ENCODE measurements at regions not wholly inside any gene's neighbourhood (a gene's known extent, or its start where the extent isn't known, plus 50 kb on each side); places are given as distances from the start of the nearest gene placed in this dataset.

DNA sequence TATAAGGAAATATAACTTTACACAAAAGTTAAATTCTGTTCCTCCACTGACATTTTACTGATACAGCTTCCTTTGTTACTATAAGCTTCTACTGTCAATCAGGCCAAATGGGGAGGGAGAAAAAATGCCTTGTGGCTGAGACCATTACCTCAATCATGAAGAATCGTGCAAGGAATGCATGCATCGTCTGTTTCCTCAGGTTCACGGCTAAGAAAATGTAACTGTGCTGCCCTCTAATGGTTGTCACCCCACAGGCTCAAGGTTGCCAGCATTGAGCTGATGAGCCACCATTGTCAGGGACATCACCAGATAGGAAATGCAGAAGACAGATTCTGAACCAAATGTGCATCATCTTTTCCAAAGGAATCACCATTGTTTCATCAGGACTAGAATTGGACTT lies 426.9 kb downstream of the CDH2 start:
- Histone ChIP-seq H3K9me3 (ENCODE audit: control insufficient read depth, low read depth, low read length) (no peaks in the 10 kb centered on the region), H3K27ac (ENCODE audit: low read length) (no peak overlapping the region), H3K4me3 (ENCODE audit: low read length) (no peak overlapping the region), H3K9ac (ENCODE audit: low read length) (no peak overlapping the region), H3K27me3 (ENCODE audit: control insufficient read depth, insufficient read depth, low read length) (no peaks in the 10 kb centered on the region), H3K36me3 (ENCODE audit: control insufficient read depth, low read depth, low read length) (no peaks in the 10 kb centered on the region), H3K4me1 (ENCODE audit: control insufficient read depth, low read depth, low read length) (peaks cover 9% of the 10 kb centered on the region)

DNA sequence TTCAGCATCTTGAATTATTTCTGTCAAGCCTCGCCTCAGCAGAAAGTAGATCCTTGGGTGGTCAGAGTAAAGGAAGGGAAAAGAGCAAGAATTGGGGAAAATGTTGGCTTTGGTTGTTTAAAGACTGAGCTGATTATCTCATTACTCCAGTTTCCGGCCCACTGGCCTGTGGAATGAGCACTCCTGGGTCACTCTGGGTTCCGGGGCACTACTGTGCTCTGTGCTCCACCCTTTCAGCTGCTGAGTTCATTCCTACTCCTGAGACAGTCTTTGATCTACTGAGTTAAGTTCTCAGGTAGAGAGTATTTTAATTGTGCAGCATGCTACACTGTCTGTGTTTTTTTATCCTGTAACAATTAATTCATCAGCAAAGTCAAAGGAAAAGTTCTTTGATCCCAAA lies 427.7 kb downstream of the CDH2 start:
- H3K36me3 ChIP-seq (ENCODE audit: control insufficient read depth, low read depth, low read length), result no peaks in the 10 kb centered on the region
- H3K27ac ChIP-seq (ENCODE audit: low read length), result no peak overlapping the region
- no peaks in the 10 kb centered on the region for H3K27me3 ChIP-seq (ENCODE audit: control insufficient read depth, insufficient read depth, low read length)

DNA sequence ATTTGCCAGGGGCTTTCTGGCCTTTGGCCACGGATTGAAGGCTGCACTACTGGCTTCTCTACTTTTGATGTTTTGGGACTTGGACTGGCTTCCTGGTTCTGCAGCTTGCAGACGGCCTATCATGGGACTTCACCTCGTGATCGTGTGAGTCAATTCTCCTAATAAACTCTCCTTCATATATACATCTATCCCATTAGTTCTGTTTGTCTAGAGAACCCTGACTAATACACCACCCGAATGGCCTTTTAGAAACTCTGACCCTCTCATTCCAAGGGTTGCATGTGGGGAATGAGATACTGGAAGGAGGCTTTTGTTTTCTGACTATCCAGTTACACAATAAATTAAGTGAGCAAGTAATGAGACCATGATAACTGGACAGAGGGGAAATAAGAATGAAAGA lies 430.7 kb downstream of the CDH2 start:
- H3K36me3 ChIP-seq (ENCODE audit: control insufficient read depth, low read depth, low read length), result no peaks in the 10 kb centered on the region
- H3K27ac ChIP-seq (ENCODE audit: low read length), result no peak overlapping the region
- no peak overlapping the region for H3K9ac ChIP-seq (ENCODE audit: low read length)
- H3K27me3 ChIP-seq (ENCODE audit: control insufficient read depth, insufficient read depth, low read length), result no peaks in the 10 kb centered on the region
- H3K9me3 ChIP-seq (ENCODE audit: control insufficient read depth, low read depth, low read length), result no peaks in the 10 kb centered on the region
- H3K4me1 ChIP-seq (ENCODE audit: control insufficient read depth, low read depth, low read length), result peaks cover 9% of the 10 kb centered on the region
- H3K4me3 ChIP-seq (ENCODE audit: low read length), result no peak overlapping the region

More for the DNA sequence above, 427.7 kb downstream of the CDH2 start:
- no peaks in the 10 kb centered on the region for H3K9me3 ChIP-seq (ENCODE audit: control insufficient read depth, low read depth, low read length)
- H3K4me3 ChIP-seq (ENCODE audit: low read length), result no peak overlapping the region
- no peak overlapping the region for H3K9ac ChIP-seq (ENCODE audit: low read length)
- peaks cover 9% of the 10 kb centered on the region for H3K4me1 ChIP-seq (ENCODE audit: control insufficient read depth, low read depth, low read length)

DNA sequence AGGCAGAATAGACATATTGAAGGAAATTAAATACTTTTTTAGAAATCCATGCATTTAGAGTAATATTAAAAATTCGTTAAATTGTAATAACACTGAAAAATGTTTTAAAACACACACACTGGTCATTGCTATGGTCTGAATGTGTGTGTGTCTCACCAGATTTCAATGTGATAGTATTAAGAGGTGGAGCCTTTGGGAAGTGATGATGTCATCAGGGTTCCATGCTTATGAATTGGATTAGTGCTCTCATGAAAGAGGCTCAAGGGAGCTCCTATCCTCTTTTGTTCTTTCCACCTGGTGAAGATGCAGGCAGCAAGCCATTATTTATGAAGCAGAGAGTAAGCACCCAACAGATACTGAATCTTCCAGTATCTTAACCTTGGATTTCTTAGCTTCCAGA lies 441.8 kb downstream of the CDH2 start:
- Histone ChIP-seq H3K27me3 (ENCODE audit: control insufficient read depth, insufficient read depth, low read length) (no peaks in the 10 kb centered on the region), H3K9me3 (ENCODE audit: control insufficient read depth, low read depth, low read length) (no peaks in the 10 kb centered on the region), H3K4me3 (ENCODE audit: low read length) (no peak overlapping the region)

DNA sequence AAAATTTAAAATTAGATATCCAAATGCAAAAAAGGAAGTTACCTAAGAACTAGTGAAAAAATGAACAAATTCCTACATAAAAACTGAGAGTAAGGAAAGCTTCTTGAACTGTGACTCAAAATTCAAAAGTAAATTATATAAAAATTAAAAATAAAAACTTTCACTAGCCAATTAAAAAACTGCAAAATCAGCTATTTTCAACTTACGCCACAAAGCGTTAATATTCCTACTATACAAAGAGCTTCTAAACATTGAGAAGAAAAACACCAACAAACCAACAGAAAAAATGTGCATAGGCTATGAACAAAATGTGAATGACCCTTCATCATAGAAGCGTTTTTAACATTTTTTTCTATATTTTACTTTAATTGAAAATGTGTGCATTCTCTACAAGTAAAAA lies 445.7 kb downstream of the CDH2 start:
- Histone ChIP-seq H3K9ac (ENCODE audit: low read length) (no peak overlapping the region), H3K4me1 (ENCODE audit: control insufficient read depth, low read depth, low read length) (no peaks in the 10 kb centered on the region), H3K27ac (ENCODE audit: low read length) (no peak overlapping the region), H3K9me3 (ENCODE audit: control insufficient read depth, low read depth, low read length) (no peaks in the 10 kb centered on the region), H3K36me3 (ENCODE audit: control insufficient read depth, low read depth, low read length) (no peaks in the 10 kb centered on the region), H3K4me3 (ENCODE audit: low read length) (no peak overlapping the region), H3K27me3 (ENCODE audit: control insufficient read depth, insufficient read depth, low read length) (no peaks in the 10 kb centered on the region)

More for the DNA sequence above, 441.8 kb downstream of the CDH2 start:
- H3K27ac ChIP-seq (ENCODE audit: low read length), result no peak overlapping the region
- H3K9ac ChIP-seq (ENCODE audit: low read length), result no peak overlapping the region
- H3K4me1 ChIP-seq (ENCODE audit: control insufficient read depth, low read depth, low read length), result no peaks in the 10 kb centered on the region
- H3K36me3 ChIP-seq (ENCODE audit: control insufficient read depth, low read depth, low read length), result no peaks in the 10 kb centered on the region

DNA sequence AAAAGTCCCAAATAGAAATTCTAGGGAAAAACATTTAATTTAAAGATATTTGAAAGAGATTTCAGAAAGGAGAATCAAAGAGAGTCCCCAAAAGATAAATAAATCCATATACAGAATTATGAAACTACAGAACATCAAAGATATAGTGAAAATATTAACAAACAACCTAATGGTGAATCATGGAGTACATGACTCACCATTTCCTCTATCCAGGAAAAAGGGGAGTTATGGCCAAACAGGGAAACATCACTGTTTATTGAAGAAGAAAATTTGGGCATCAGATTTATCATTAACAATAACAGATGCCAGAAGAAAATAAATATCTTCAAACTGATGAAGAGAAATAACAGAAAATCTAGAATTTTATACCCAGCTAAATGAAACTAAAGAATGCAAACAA lies 448.3 kb downstream of the CDH2 start:
- Histone ChIP-seq H3K4me3 (ENCODE audit: low read length) (no peak overlapping the region), H3K9ac (ENCODE audit: low read length) (no peak overlapping the region), H3K27ac (ENCODE audit: low read length) (no peak overlapping the region), H3K9me3 (ENCODE audit: control insufficient read depth, low read depth, low read length) (no peaks in the 10 kb centered on the region), H3K4me1 (ENCODE audit: control insufficient read depth, low read depth, low read length) (peaks cover 7% of the 10 kb centered on the region), H3K36me3 (ENCODE audit: control insufficient read depth, low read depth, low read length) (no peaks in the 10 kb centered on the region), H3K27me3 (ENCODE audit: control insufficient read depth, insufficient read depth, low read length) (no peaks in the 10 kb centered on the region)

DNA sequence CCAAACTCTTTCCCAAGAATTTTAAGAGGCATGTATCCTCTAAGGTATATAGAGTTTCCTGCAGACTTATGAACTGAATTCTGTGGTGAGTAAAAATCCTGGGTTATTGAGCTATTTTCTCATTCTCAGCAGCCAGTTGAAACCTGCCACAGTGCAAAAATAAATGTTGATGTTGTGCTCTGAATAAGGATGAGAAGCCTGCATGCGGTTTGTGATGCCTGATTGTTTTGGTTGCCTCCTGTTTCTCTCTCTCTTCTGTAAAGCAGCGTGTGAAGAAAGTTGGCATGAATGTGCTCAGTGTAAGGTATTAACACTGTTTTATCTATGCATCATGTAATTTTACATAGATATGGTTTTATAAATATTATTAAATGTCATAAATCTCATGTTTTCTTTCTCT lies 452.6 kb downstream of the CDH2 start:
- Histone ChIP-seq H3K27me3 (ENCODE audit: control insufficient read depth, insufficient read depth, low read length) (no peaks in the 10 kb centered on the region), H3K36me3 (ENCODE audit: control insufficient read depth, low read depth, low read length) (no peaks in the 10 kb centered on the region), H3K4me3 (ENCODE audit: low read length) (no peak overlapping the region), H3K27ac (ENCODE audit: low read length) (no peak overlapping the region), H3K9me3 (ENCODE audit: control insufficient read depth, low read depth, low read length) (no peaks in the 10 kb centered on the region), H3K4me1 (ENCODE audit: control insufficient read depth, low read depth, low read length) (peaks cover 17% of the 10 kb centered on the region), H3K9ac (ENCODE audit: low read length) (no peak overlapping the region)

DNA sequence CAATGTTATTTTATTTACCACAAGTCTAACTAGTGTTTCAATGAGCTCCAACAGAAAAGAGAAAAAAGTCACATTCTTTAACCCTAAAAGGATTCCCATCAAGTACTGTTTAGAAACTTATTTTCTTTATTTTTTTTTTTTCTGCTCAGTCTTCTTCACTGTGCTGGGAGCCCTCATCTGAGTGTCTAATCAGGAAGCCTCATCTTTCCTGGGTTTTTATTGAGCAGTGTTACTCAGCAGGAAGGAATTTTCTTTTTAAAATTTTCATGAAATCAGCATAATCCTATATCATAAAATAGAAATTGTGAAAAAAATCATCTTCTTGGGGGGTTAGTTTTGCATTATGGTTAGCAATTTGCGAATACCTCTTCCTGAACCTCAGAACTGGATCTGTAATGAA lies 453.8 kb downstream of the CDH2 start:
- Histone ChIP-seq H3K27me3 (ENCODE audit: control insufficient read depth, insufficient read depth, low read length) (no peaks in the 10 kb centered on the region), H3K36me3 (ENCODE audit: control insufficient read depth, low read depth, low read length) (no peaks in the 10 kb centered on the region), H3K27ac (ENCODE audit: low read length) (no peak overlapping the region)

DNA sequence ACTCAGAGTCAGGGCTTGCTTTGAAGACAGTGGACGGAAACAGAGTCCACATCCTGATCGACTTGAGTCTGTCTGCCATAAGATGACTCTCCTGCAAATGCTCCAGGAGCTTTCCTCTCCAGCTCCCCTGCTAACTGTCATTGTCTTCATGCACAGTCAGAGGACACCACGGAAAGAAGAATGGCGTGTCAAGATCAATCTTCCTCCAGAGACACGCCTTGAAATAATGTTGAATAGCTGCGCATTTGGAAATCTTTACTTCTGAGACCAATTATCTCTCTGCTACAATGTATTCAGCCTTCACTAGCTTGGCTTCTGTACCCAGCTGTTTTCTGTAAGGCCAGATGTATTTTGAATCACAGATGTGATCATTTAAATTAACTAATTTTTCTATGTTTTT lies 457.2 kb downstream of the CDH2 start:
- Histone ChIP-seq H3K27ac (ENCODE audit: low read length) (no peak overlapping the region), H3K36me3 (ENCODE audit: control insufficient read depth, low read depth, low read length) (no peaks in the 10 kb centered on the region), H3K4me3 (ENCODE audit: low read length) (no peak overlapping the region), H3K27me3 (ENCODE audit: control insufficient read depth, insufficient read depth, low read length) (no peaks in the 10 kb centered on the region), H3K9me3 (ENCODE audit: control insufficient read depth, low read depth, low read length) (no peaks in the 10 kb centered on the region), H3K4me1 (ENCODE audit: control insufficient read depth, low read depth, low read length) (peaks cover 46% of the 10 kb centered on the region), H3K9ac (ENCODE audit: low read length) (no peak overlapping the region)

More for the DNA sequence above, 453.8 kb downstream of the CDH2 start:
- no peaks in the 10 kb centered on the region for H3K9me3 ChIP-seq (ENCODE audit: control insufficient read depth, low read depth, low read length)
- H3K9ac ChIP-seq (ENCODE audit: low read length), result no peak overlapping the region
- H3K4me1 ChIP-seq (ENCODE audit: control insufficient read depth, low read depth, low read length), result peaks cover 29% of the 10 kb centered on the region
- H3K4me3 ChIP-seq (ENCODE audit: low read length), result no peak overlapping the region

DNA sequence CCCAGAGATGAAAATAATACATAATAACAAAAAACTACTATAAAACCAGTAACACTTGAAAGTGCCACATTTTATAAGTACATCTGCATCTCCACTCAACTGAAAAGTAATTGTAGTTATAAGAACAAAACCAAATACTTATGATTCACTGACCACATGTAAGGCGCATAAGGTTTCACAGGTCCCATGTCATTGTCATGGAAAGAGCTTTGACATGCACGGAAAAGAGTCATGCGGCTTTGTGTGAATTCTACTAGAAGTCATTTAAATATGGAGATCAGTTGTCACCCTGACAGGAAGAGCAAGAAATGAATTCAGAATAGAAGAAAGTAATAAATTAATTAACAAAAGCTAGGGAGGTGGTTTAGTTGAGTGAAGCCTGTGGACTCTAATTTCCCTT lies 459.1 kb downstream of the CDH2 start:
- H3K9ac ChIP-seq (ENCODE audit: low read length), result no peak overlapping the region
- H3K4me3 ChIP-seq (ENCODE audit: low read length), result no peak overlapping the region

DNA sequence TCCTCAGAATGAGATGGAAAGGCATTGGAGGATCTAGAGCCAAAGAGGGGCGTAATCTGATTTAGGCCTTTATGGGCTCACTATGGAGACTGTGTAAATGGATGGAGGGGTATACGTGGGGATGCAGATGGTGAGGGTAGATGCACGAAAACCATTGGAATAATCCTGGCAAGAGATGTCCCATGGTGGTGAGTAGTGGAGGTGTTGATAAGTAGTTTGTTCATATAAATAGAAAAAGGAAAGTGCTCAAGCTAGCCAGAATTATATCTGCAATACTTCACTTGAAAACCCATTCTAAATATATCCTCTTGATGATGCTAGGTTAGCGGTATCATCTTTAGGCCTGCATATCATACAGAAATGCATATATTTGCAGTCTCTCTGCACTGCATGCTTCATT lies 459.7 kb downstream of the CDH2 start:
- Histone ChIP-seq H3K36me3 (ENCODE audit: control insufficient read depth, low read depth, low read length) (no peaks in the 10 kb centered on the region), H3K9me3 (ENCODE audit: control insufficient read depth, low read depth, low read length) (no peaks in the 10 kb centered on the region), H3K9ac (ENCODE audit: low read length) (no peak overlapping the region), H3K4me3 (ENCODE audit: low read length) (no peak overlapping the region), H3K4me1 (ENCODE audit: control insufficient read depth, low read depth, low read length) (peaks cover 59% of the 10 kb centered on the region), H3K27ac (ENCODE audit: low read length) (peak overlapping the region; percentile 43), H3K27me3 (ENCODE audit: control insufficient read depth, insufficient read depth, low read length) (no peaks in the 10 kb centered on the region)

More for the DNA sequence above, 459.1 kb downstream of the CDH2 start:
- no peaks in the 10 kb centered on the region for H3K27me3 ChIP-seq (ENCODE audit: control insufficient read depth, insufficient read depth, low read length)
- no peaks in the 10 kb centered on the region for H3K9me3 ChIP-seq (ENCODE audit: control insufficient read depth, low read depth, low read length)
- H3K4me1 ChIP-seq (ENCODE audit: control insufficient read depth, low read depth, low read length), result peaks cover 54% of the 10 kb centered on the region
- peak overlapping the region; percentile 43 for H3K27ac ChIP-seq (ENCODE audit: low read length)
- no peaks in the 10 kb centered on the region for H3K36me3 ChIP-seq (ENCODE audit: control insufficient read depth, low read depth, low read length)

DNA sequence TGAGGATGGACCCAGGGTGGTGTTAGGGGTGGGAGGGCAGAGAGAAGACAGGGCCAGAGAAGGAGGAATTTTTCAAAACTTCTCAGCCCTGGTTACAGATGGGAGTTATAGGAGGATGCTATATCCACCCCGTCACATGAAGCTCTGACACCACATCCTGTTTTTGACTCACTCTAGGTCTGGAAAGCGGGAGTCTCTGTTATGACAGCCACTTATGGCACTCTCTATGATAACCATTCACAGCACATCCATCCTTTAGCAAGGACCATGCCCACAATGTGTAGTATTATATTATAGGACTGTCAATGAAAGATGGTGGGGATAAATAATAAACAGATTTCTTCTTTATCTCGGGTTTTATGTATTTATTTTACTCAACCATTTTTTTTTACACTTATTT lies 461.2 kb downstream of the CDH2 start:
- Histone ChIP-seq H3K9ac (ENCODE audit: low read length) (no peak overlapping the region), H3K9me3 (ENCODE audit: control insufficient read depth, low read depth, low read length) (no peaks in the 10 kb centered on the region), H3K4me3 (ENCODE audit: low read length) (no peak overlapping the region), H3K4me1 (ENCODE audit: control insufficient read depth, low read depth, low read length) (peaks cover 71% of the 10 kb centered on the region), H3K27me3 (ENCODE audit: control insufficient read depth, insufficient read depth, low read length) (no peaks in the 10 kb centered on the region), H3K27ac (ENCODE audit: low read length) (no peak overlapping the region), H3K36me3 (ENCODE audit: control insufficient read depth, low read depth, low read length) (no peaks in the 10 kb centered on the region)

Data from iPS-18a (cell line).